ENCODE measurements at regions not wholly inside any gene's neighbourhood (a gene's known extent, or its start where the extent isn't known, plus 50 kb on each side); places are given as distances from the start of the nearest gene placed in this dataset.

DNA sequence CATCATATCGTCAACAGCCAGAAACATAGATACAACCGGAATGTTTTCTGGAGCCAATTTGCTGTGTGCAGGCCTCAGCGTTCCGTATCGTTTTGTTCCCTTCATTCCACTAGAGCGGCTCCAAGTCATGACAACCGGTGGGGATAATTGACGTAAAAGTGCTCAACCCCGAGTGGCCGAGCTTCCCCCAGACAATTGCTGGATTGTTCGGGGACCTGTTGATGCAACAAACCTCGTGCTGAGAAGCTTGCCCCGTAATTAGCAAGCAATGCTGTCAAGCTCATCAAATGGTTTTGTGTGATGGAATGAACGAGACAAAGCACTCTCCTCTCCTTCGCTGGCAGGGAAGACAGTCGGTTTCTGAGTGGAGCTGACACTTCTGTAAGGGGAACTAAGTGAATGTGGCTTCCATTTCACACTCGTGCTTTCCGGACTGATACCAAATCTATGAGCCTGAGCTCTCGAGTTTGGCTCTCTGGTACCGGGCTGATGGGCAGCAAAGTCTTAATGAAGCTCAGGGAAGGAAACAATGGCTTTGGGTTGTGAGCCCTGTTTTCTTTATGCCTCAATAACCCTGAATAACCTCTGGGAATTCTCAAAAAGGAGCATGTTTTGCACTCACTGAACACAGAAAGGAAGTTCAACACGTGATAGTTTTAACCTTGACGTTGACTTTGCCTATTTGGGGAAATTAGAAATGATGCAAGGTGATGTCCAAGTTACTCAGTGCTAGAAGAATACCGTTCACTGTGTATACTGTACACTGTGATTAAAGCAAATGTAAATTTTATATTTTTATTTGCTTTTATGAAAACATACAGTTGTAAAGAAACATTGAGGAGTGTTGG, 220.5 kb downstream of the BAMBI start:
- no peak for DNase-seq (ENCODE audit: low spot score)

DNA sequence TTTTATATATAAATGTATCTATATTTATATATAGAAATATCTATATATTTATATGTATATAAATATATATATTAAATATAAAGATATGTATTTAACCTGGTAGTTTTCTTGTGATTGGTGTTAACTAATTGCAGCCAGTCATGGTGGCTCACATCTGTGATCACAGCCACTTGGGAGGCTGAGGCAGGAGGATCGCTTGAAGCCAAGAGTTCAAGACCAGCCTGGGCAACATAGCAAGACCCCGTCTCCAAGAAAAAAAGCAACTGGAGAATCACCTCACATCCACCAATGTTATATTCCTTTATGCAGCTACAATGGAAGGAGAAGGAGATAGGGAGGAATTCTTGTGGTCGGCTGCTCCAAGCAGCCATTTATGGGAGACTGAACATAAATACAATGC, 224.9 kb downstream of the BAMBI start:
- TF ChIP-seq, protein P1, sequence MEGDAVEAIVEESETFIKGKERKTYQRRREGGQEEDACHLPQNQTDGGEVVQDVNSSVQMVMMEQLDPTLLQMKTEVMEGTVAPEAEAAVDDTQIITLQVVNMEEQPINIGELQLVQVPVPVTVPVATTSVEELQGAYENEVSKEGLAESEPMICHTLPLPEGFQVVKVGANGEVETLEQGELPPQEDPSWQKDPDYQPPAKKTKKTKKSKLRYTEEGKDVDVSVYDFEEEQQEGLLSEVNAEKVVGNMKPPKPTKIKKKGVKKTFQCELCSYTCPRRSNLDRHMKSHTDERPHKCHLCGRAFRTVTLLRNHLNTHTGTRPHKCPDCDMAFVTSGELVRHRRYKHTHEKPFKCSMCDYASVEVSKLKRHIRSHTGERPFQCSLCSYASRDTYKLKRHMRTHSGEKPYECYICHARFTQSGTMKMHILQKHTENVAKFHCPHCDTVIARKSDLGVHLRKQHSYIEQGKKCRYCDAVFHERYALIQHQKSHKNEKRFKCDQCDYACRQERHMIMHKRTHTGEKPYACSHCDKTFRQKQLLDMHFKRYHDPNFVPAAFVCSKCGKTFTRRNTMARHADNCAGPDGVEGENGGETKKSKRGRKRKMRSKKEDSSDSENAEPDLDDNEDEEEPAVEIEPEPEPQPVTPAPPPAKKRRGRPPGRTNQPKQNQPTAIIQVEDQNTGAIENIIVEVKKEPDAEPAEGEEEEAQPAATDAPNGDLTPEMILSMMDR (IDR thresholded peaks at IDR 0.05; ENCODE audit: extremely low read depth, missing control alignments), result no peak
- DNase-seq (ENCODE audit: low spot score), result no peak

More for the DNA sequence above, 220.5 kb downstream of the BAMBI start:
- TF ChIP-seq, protein P1 (IDR thresholded peaks at IDR 0.05; ENCODE audit: extremely low read depth, missing control alignments), result no peak

DNA sequence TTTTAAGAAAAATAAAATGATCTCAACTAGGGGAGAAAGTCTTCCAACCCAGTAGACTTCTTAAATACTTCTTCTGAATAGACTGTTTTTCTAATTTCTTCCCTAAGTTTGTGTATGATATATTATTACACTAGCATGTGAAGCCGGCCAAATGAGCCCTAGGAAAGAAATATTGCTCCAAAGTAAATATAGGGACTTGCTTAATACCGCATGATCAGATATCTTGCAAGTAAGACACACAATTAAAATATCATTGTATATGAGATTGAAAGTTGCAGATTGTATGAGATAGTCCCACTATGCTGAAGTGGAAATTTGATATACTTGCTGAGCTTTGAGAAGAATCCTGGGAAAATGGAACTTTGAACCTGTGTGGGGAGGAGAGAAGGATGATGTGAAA, 225.7 kb downstream of the BAMBI start:
- TF ChIP-seq, protein P1 (IDR thresholded peaks at IDR 0.05; ENCODE audit: extremely low read depth, missing control alignments), result no peak

DNA sequence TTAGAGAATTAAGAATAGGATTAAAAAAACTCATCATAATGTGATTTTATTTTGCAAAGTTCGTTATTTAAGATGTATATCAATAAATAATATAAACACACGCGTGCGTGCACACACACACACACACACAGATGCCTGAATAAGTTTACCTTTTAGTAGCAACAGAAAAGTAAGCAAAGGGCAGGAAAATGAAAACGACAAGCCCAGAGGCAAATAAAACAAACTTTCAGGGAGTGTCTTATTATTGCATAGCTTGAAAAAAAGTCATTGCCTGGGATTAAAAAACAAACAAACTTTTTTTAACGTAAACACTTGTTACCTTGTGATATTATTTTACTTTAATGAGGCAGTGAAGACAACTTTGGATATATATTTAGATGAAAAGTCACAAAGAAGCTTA, 226.4 kb downstream of the BAMBI start:
- no peak for DNase-seq (ENCODE audit: low spot score)
- TF ChIP-seq, protein P1 (IDR thresholded peaks at IDR 0.05; ENCODE audit: extremely low read depth, missing control alignments), result no peak

More for the DNA sequence above, 225.7 kb downstream of the BAMBI start:
- no peak for DNase-seq (ENCODE audit: low spot score)

DNA sequence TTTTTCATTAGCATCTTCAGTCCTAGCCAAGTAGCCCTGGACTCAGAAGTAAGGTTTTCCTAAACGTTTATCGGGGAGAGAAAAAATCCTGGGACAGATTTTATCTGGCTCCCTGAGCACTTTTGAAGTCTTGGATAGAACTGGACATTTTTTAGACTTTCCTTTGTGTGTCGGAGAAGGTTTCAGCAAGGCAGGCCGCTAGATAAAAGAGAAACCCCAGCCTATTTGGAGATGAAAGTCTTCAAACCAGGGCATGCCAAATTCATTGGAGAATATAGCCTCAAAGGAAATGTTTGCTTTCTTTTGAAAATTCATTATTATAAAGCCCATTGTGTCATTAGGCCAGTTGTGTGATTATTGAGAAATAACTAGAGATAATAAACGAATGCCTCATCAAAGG, 228.1 kb downstream of the BAMBI start:
- no peak for DNase-seq (ENCODE audit: low spot score)
- TF ChIP-seq, protein P1 (IDR thresholded peaks at IDR 0.05; ENCODE audit: extremely low read depth, missing control alignments), result no peak

DNA sequence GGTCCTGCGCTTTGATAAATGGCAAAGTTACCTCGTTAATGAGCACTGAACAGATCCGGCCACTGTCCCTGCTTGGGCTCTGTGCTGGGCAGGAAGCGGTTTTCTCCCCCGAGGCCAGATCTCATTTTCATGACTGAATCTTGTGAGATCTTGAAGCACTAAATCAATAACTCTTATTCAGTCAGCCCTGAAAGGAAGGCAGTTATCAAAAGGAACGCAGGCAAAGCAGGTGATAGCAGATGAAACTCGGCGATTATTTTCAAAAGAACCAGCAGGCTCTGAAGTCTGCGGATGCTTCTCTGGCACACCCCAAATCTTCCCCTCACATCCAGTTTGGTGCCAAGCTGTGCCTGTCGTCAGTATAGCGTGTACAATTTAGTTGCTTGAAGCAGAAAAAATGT, 228.7 kb downstream of the BAMBI start:
- no peak for DNase-seq (ENCODE audit: low spot score)

DNA sequence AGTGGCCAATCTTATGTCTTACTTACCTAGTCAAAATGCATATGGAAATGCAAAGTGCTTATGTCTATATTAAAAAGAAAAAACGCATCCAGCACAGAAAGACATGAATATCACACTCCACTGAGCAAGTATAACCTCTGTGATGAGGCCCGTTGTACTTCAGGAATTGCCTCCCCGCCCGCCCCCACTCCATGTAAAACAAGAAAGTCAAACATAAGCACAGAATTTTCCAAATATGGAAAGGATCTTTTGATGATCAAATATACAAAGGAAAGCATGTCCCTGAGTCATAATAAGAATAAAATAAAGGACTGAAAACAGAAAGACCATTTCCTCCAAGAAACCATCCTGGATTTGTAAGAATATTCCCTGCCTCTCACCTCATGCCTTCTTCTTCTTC, 229.1 kb downstream of the BAMBI start:
- DNase-seq (ENCODE audit: low spot score), result no peak
- TF ChIP-seq, protein P1 (IDR thresholded peaks at IDR 0.05; ENCODE audit: extremely low read depth, missing control alignments), result no peak

More for the DNA sequence above, 228.7 kb downstream of the BAMBI start:
- TF ChIP-seq, protein P1 (IDR thresholded peaks at IDR 0.05; ENCODE audit: extremely low read depth, missing control alignments), result no peak
